Sigmoid colon (tissue), 6 donors: ENCODE measurements at regions not wholly inside any gene's neighbourhood (a gene's known extent, or its start where the extent isn't known, plus 50 kb on each side); places are given as distances from the start of the nearest gene placed in this dataset.
"Not testable (repeated sequence)": the region's sequence is repeated elsewhere in the genome, so short reads cannot be mapped to it uniquely, and the experiment has no call there.

Experiments
- DNase-seq: peaks from one replicate; pipeline ENCODE4 v3.0.0-alpha.2; 2019
- H3K27ac ChIP-seq, 4 donors: fragments of 200-600 bp; sonication (generic); one replicate each; pipeline ENCODE4 v1.5.1; 2016 to 2019; ENCODE audit warnings: mild to moderate bottlenecking in 1 of 4
- H3K27me3 ChIP-seq, 3 donors: fragments of 200-600 bp; sonication (generic); one replicate each; pipeline ENCODE4 v1.5.1; 2019; ENCODE audit warnings: mild to moderate bottlenecking in 1 of 3
- H3K36me3 ChIP-seq, 4 donors: fragments of 200-600 bp; sonication (generic); one replicate each; pipeline ENCODE4 v1.5.1; 2016 to 2019
- H3K4me1 ChIP-seq, 4 donors: fragments of 200-600 bp; sonication (generic); one replicate each; pipeline ENCODE4 v1.5.1; 2017 to 2019
- H3K4me3 ChIP-seq, 4 donors: fragments of 200-600 bp; sonication (generic); one replicate each; pipeline ENCODE4 v1.5.1; 2017 to 2019; ENCODE audit warnings: mild to moderate bottlenecking in 2 of 4, moderate library complexity in 1 of 4
- H3K9me3 ChIP-seq, 4 donors: fragments of 200-600 bp in 3 of 4; sonication (generic) in 3 of 4; one replicate each; pipeline versions ENCODE4 v1.5.1 to v1.6.1; 2013 to 2019
- EP300 ChIP-seq, 4 donors: sonication (generic); formaldehyde crosslinking; IDR thresholded peaks; one replicate each; pipeline ENCODE4 v1.6.1; 2017; ENCODE audit warnings: antibody characterized with exemption in 4 of 4
- POLR2A ChIP-seq, 2 donors: fragments of 450-650 bp; IDR thresholded peaks; one replicate each; pipeline ENCODE4 v1.6.1; 2016; ENCODE audit warnings: antibody characterized with exemption in 2 of 2, mild to moderate bottlenecking in 2 of 2, moderate library complexity in 2 of 2
- POLR2AphosphoS5 ChIP-seq, 4 donors: sonication (generic); formaldehyde crosslinking; IDR thresholded peaks; one replicate each; pipeline ENCODE4 v1.6.1; 2017; ENCODE audit warnings: antibody characterized with exemption in 4 of 4
- WGBS, 2 donors: extraction: QIAGEN DNeasy Blood & Tissue Kit; methylation state at CpG; one replicate each; pipeline ENCODE4 v1.1.7; 2013; 5-methylcytosine and 5-hydroxymethylcytosine counted together
- intact Hi-C: fragments of 100-400 bp; cut with DNase I; formaldehyde crosslinking; loops from one replicate; pipeline ENCODE4 v1.15.1; 2023
- TF ChIP-seq, protein P1 (sequence below), 4 experiments: fragments of 450-650 bp in 3 of 4; fragments of 200-600 bp in 1 of 4; IDR thresholded peaks; one replicate each; pipeline ENCODE4 v1.5.1; 2016 to 2019; ENCODE audit warnings: antibody characterized with exemption in 4 of 4, mild to moderate bottlenecking in 3 of 4, moderate library complexity in 2 of 4
- donor health status: healthy with polysubstance abuse.
- donor health status: healthy.

DNA sequence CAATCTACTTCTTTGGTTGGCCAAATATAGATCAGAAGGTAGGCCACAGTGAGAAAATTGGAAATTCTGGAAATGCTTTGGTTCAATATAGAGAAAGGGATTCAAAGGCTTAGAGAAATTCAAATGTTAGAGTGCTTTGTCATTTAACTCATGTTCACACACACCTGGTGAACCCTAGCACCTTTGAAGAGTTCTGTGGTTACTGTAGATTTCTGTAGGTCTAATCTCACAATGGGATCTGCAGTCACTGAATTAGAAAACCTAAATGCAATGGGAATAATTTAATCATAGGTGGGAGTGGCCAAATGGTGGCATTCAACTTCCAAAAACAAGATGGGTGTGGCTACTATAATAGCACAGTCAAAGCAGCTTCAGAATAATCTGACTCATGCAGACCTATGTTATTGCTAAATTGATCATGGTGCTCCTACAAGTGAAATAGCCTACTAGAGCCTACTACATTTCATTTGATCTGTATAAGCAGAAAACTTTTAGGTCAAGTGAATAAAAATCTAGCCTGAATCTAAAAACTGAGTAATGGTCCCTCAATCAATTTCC lies 1152.9 kb downstream of the PCDH9 start:
- H3K4me1 ChIP-seq = no peaks in the 10 kb centered on the region
- no peak overlapping the region for H3K27ac ChIP-seq
- TF ChIP-seq EP300 (IDR thresholded peaks at IDR 0.05) (no peak), POLR2A (IDR thresholded peaks at IDR 0.05) (no peak), POLR2AphosphoS5 (IDR thresholded peaks at IDR 0.05) (no peak)
- TF ChIP-seq, protein P1, sequence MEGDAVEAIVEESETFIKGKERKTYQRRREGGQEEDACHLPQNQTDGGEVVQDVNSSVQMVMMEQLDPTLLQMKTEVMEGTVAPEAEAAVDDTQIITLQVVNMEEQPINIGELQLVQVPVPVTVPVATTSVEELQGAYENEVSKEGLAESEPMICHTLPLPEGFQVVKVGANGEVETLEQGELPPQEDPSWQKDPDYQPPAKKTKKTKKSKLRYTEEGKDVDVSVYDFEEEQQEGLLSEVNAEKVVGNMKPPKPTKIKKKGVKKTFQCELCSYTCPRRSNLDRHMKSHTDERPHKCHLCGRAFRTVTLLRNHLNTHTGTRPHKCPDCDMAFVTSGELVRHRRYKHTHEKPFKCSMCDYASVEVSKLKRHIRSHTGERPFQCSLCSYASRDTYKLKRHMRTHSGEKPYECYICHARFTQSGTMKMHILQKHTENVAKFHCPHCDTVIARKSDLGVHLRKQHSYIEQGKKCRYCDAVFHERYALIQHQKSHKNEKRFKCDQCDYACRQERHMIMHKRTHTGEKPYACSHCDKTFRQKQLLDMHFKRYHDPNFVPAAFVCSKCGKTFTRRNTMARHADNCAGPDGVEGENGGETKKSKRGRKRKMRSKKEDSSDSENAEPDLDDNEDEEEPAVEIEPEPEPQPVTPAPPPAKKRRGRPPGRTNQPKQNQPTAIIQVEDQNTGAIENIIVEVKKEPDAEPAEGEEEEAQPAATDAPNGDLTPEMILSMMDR (IDR thresholded peaks at IDR 0.05) = no peak
- no peaks in the 10 kb centered on the region for H3K27me3 ChIP-seq
- H3K9me3 ChIP-seq = no peaks in the 10 kb centered on the region
- no peak for DNase-seq
- no peaks in the 10 kb centered on the region for H3K36me3 ChIP-seq
- no peak overlapping the region for H3K4me3 ChIP-seq
- intact Hi-C loops = no loop called here

DNA sequence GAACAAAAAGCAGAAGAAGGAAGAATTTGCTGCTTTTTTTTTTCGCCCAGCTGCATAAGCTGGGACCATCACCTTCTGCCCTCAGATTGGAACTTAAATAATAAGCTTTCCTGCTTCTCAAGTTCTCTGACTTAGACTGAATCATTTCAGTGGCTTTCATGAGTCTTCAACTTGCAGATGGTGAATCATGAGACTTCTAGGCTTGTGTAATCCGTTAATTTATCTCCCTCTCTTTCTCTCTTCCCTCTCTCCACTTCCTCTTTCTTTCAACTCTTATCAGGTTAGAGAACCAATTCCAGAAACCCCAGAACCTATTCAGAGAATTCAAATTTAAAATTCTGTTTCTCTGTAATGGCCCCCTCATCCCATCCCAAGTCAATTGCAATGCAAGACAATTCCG lies 1153.7 kb downstream of the PCDH9 start:
- no peaks in the 10 kb centered on the region for H3K27me3 ChIP-seq
- WGBS, 2 donors = 88 to 90% methylated on average over 3 of the region's 3 CpGs
- intact Hi-C loops = no loop called here
- no peaks in the 10 kb centered on the region for H3K36me3 ChIP-seq
- H3K27ac ChIP-seq = no peak overlapping the region
- H3K4me1 ChIP-seq = no peaks in the 10 kb centered on the region
- TF ChIP-seq, protein P1 (IDR thresholded peaks at IDR 0.05) = no peak
- TF ChIP-seq EP300 (IDR thresholded peaks at IDR 0.05) = no peak
- no peak for TF ChIP-seq POLR2AphosphoS5 (IDR thresholded peaks at IDR 0.05)
- TF ChIP-seq POLR2A (IDR thresholded peaks at IDR 0.05) = no peak
- no peak overlapping the region for H3K4me3 ChIP-seq
- H3K9me3 ChIP-seq = no peaks in the 10 kb centered on the region
- no peak for DNase-seq

DNA sequence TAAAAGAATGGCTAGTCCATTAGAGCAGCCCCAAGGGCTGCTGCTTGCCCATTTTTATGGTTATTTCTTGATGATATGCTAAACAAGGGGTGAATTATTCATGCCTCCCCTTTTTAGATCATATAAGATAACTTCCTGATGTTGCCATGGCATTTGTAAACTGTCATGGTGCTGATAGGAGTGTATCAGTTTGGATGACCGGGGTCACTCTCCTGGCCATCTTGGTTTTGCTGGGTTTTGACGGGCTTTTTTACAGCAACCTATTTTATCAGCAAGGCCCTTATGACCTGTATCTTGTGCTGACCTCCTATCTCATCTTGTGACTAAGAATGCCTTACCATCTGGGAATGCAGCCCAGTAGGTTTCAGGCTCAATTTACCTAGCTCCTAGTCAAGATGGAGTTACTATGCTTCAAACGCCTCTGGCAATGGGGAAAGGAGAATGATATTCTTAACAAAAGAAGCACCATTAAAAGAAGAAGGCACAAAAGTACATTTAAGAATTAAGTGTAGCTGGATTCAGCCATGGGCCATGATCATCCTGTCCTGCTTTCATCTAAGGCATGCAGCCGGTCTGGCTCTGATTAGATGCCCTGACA lies 1156.0 kb downstream of the PCDH9 start:
- no peak overlapping the region for H3K27ac ChIP-seq
- H3K4me1 ChIP-seq = no peaks in the 10 kb centered on the region
- no peak for DNase-seq
- no peaks in the 10 kb centered on the region for H3K27me3 ChIP-seq
- WGBS, 2 donors = 90 to 91% methylated on average over 4 of the region's 4 CpGs
- H3K36me3 ChIP-seq = no peaks in the 10 kb centered on the region
- intact Hi-C loops = no loop called here
- no peaks in the 10 kb centered on the region for H3K9me3 ChIP-seq
- TF ChIP-seq, protein P1 (IDR thresholded peaks at IDR 0.05) = no peak
- TF ChIP-seq POLR2AphosphoS5 (IDR thresholded peaks at IDR 0.05) (no peak), EP300 (IDR thresholded peaks at IDR 0.05) (no peak), POLR2A (IDR thresholded peaks at IDR 0.05) (no peak)
- H3K4me3 ChIP-seq = no peak overlapping the region

GRCh38 chr13:66072097-66072496 lies 1158.0 kb downstream of the PCDH9 start:
- H3K27ac ChIP-seq, H3K4me3 ChIP-seq, intact Hi-C loops, H3K9me3 ChIP-seq, H3K36me3 ChIP-seq, H3K4me1 ChIP-seq, DNase-seq, H3K27me3 ChIP-seq: not testable (repeated sequence)
- 58 to 75% methylated on average over 2 of the region's 2 CpGs for WGBS, 2 donors

GRCh38 chr13:66071608-66072007 lies 1158.5 kb downstream of the PCDH9 start:
- WGBS, 2 donors = 92 to 94% methylated on average over 8 of the region's 8 CpGs
- Histone ChIP-seq H3K9me3 (no peaks in the 10 kb centered on the region), H3K27ac (no peak overlapping the region), H3K27me3 (no peaks in the 10 kb centered on the region), H3K4me1 (no peaks in the 10 kb centered on the region), H3K36me3 (no peaks in the 10 kb centered on the region), H3K4me3 (no peak overlapping the region)
- DNase-seq = no peak
- TF ChIP-seq EP300 (IDR thresholded peaks at IDR 0.05) (no peak), POLR2AphosphoS5 (IDR thresholded peaks at IDR 0.05) (no peak), POLR2A (IDR thresholded peaks at IDR 0.05) (no peak)
- TF ChIP-seq, protein P1 (IDR thresholded peaks at IDR 0.05) = no peak
- intact Hi-C loops = no loop called here
